CD4-positive, alpha-beta T cell (primary cell): ENCODE measurements at regions not wholly inside any gene's neighbourhood (a gene's known extent, or its start where the extent isn't known, plus 50 kb on each side); places are given as distances from the start of the nearest gene placed in this dataset.

Experiments
- ATAC-seq: fragments of 200-7000 bp; cut with Tn5 transposase; one replicate; pipeline ENCODE4 v1.10.0; 2022; ENCODE audit warnings: mild to moderate bottlenecking; ENCODE audit not compliant: poor library complexity
- CTCF ChIA-PET: fragments of 350-600 bp; sonication (Branson Sonifier 250); formaldehyde crosslinking; loops from one replicate; lab custom pipeline; 2021; ENCODE audit warnings: antibody characterized with exemption, inconsistent platforms; lab: Charles Lee
- POLR2A ChIA-PET: fragments of 350-600 bp; sonication (Branson Sonifier 250); formaldehyde crosslinking; loops from one replicate; lab custom pipeline; 2021; ENCODE audit warnings: antibody characterized with exemption, inconsistent platforms; lab: Charles Lee
- DNase-seq, 14 experiments: peaks; one replicate each; pipeline ENCODE4 v3.0.0-alpha.2; 2013 to 2020; ENCODE audit warnings: mixed read lengths in 2 of 14
- H3K27ac ChIP-seq, 2 donors: one replicate each; pipeline versions ENCODE4 v1.5.1 to v1.7.0; 2013; ENCODE audit warnings: low read length in 2 of 2, low read depth in 1 of 2, mild to moderate bottlenecking in 1 of 2
- H3K27me3 ChIP-seq, 2 experiments: 1 replicate in 1 of 2; 2 replicates in 1 of 2; pipeline versions ENCODE4 v1.6.1 to v1.7.0; 2013; ENCODE audit warnings: low read length in 2 of 2, control low read depth in 1 of 2, mild to moderate bottlenecking in 1 of 2, moderate library complexity in 1 of 2; ENCODE audit not compliant: insufficient read depth in 2 of 2, control insufficient read depth in 1 of 2
- H3K36me3 ChIP-seq: one replicate; pipeline ENCODE4 v1.6.1; 2013; ENCODE audit warnings: low read length, control low read depth; ENCODE audit not compliant: insufficient read depth
- H3K4me1 ChIP-seq: one replicate; pipeline ENCODE4 v1.6.1; 2013; ENCODE audit warnings: low read length, control low read depth; ENCODE audit not compliant: insufficient read depth
- H3K4me3 ChIP-seq: one replicate; pipeline ENCODE4 v1.5.1; 2013; ENCODE audit warnings: mild to moderate bottlenecking, low read length, moderate library complexity
- H3K9me3 ChIP-seq, 2 experiments: 1 replicate in 1 of 2; 2 replicates in 1 of 2; pipeline versions ENCODE4 v1.6.1 to v1.7.0; 2013; ENCODE audit warnings: low read length in 2 of 2, mild to moderate bottlenecking in 2 of 2, control low read depth in 1 of 2, moderate library complexity in 1 of 2; ENCODE audit not compliant: control insufficient read depth in 1 of 2, insufficient read depth in 1 of 2
- H3K27ac Mint-ChIP-seq: one replicate; pipeline ENCODE4 v1.8.0; 2020; ENCODE audit warnings: mixed read lengths
- H3K27me3 Mint-ChIP-seq: one replicate; pipeline ENCODE4 v1.8.0; 2021; ENCODE audit warnings: mixed read lengths
- H3K36me3 Mint-ChIP-seq: one replicate; pipeline ENCODE4 v1.8.0; 2021; ENCODE audit warnings: low read depth, mixed read lengths
- H3K4me1 Mint-ChIP-seq: one replicate; pipeline ENCODE4 v1.8.0; 2021; ENCODE audit warnings: low read depth, mixed read lengths
- H3K4me3 Mint-ChIP-seq: one replicate; pipeline ENCODE4 v1.8.0; 2020; ENCODE audit warnings: mild to moderate bottlenecking, mixed read lengths
- H3K9me3 Mint-ChIP-seq: one replicate; pipeline ENCODE4 v1.8.0; 2020; ENCODE audit warnings: mixed read lengths
- intact Hi-C, 2 experiments: fragments of 100-400 bp; cut with DNase I in 1 of 2; cut with micrococcal nuclease in 1 of 2; formaldehyde crosslinking; loops; one replicate each; pipeline versions ENCODE4 v1.15.1 to v1.9.0; 2023 to 2025; cut with DNase I, micrococcal nuclease
- TF ChIP-seq, protein P1 (sequence below): fragments of 200-600 bp; IDR thresholded peaks from one replicate; pipeline ENCODE4 v1.8.0; 2022; ENCODE audit warnings: antibody characterized with exemption, mild to moderate bottlenecking

DNA sequence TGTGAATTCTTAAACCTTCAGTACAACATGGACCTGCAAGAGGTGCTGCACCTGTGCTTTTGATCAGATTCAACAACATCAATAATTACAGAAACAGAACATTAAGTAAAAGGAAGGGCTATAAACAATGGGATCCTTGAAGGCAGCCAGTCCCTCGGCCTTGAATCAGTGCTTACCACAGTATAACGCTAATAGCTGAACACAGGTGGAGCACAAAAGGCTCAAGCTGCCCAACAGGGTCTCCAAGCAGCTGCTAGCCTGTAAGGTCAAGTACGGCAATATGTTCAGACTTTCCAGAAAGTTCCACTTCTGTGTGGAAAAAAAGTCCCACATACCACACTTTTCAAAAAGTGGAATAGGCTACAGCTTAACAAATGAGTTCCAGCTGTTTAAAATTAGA, 61.9 kb upstream of the ITGA1 start:
- Mint-ChIP-seq H3K27me3 (no peaks in the 10 kb centered on the region), H3K9me3 (peaks cover 7% of the 10 kb centered on the region), H3K4me3 (peak overlapping the region; percentile 85), H3K36me3 (peaks cover 4% of the 10 kb centered on the region), H3K27ac (peak overlapping the region; percentile 81), H3K4me1 (peaks cover 61% of the 10 kb centered on the region)
- DNase-seq (peak in 2 of 14 experiments; percentile 7 to 22), ATAC-seq (no peak)
- peaks cover 32% of the 10 kb centered on the region for H3K4me1 ChIP-seq
- POLR2A ChIA-PET: interaction anchor here (0.7 to 1.8 kb wide), 8 partner anchors 19 to 306 kb away, joined by 3 to 22 read pairs (median 4); no protein-coding TSS in a partner anchor
- intact Hi-C loops: loop anchor here in 1 of 2 experiments (1.0 to 5.0 kb wide), 2 partner anchors 44 to 61 kb away; partner anchors contain the start of genes ITGA1 and PELO
- H3K27ac ChIP-seq: peak overlapping the region; percentile 47 to 63
- H3K9me3 ChIP-seq: peaks cover 0 to 4% of the 10 kb centered on the region in 2 experiments
- peak overlapping the region; percentile 15 for H3K4me3 ChIP-seq
- H3K36me3 ChIP-seq: no peaks in the 10 kb centered on the region
- H3K27me3 ChIP-seq: no peaks in the 10 kb centered on the region
- CTCF ChIA-PET: interaction anchor here (1.0 kb wide), 1 partner anchor 18 kb away, joined by 3 read pairs; no protein-coding TSS in a partner anchor
- TF ChIP-seq, protein P1, sequence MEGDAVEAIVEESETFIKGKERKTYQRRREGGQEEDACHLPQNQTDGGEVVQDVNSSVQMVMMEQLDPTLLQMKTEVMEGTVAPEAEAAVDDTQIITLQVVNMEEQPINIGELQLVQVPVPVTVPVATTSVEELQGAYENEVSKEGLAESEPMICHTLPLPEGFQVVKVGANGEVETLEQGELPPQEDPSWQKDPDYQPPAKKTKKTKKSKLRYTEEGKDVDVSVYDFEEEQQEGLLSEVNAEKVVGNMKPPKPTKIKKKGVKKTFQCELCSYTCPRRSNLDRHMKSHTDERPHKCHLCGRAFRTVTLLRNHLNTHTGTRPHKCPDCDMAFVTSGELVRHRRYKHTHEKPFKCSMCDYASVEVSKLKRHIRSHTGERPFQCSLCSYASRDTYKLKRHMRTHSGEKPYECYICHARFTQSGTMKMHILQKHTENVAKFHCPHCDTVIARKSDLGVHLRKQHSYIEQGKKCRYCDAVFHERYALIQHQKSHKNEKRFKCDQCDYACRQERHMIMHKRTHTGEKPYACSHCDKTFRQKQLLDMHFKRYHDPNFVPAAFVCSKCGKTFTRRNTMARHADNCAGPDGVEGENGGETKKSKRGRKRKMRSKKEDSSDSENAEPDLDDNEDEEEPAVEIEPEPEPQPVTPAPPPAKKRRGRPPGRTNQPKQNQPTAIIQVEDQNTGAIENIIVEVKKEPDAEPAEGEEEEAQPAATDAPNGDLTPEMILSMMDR: no peak

DNA sequence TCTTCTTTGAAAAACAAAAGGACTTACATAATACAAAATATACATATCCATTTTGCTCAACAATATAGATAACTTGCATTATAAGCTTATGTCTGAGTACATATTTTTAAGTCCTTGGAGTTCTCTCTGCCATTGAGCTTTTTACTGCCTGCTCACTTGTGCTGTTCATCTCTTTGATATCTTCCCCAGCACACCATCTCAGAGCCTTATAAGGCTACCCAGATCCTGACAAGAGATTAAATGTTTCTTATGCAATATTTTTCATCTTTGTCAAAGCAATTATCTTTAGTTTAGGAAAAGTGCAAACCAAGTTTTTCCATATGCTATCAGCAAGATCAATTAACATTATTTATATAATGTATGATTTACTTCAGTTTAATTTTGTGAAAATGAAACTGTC, 60.7 kb upstream of the ITGA1 start:
- Histone ChIP-seq H3K27me3 (no peaks in the 10 kb centered on the region), H3K4me1 (peaks cover 32% of the 10 kb centered on the region), H3K9me3 (peaks cover 0 to 4% of the 10 kb centered on the region in 2 experiments), H3K4me3 (no peak overlapping the region), H3K27ac (no peak overlapping the region), H3K36me3 (no peaks in the 10 kb centered on the region)
- Mint-ChIP-seq H3K27me3 (no peaks in the 10 kb centered on the region), H3K27ac (peak overlapping the region; percentile 50), H3K4me3 (peak overlapping the region; percentile 32), H3K4me1 (peaks cover 61% of the 10 kb centered on the region), H3K9me3 (peaks cover 7% of the 10 kb centered on the region), H3K36me3 (peaks cover 4% of the 10 kb centered on the region)
- ChIA-PET POLR2A (interaction anchor here (1.0 to 1.4 kb wide), 3 partner anchors 17 to 62 kb away, joined by 3 read pairs; no protein-coding TSS in a partner anchor), CTCF (interaction anchor here (1.8 kb wide), 1 partner anchor 10 kb away, joined by 4 read pairs; no protein-coding TSS in a partner anchor)
- intact Hi-C loops: loop anchor here in 1 of 2 experiments (5.0 kb wide), 1 partner anchor 60 kb away; the partner anchor contains the start of genes ITGA1 and PELO
- ATAC-seq (no peak), DNase-seq (peak in 3 of 14 experiments; percentile 27 to 46 (median 34))
- TF ChIP-seq, protein P1: no peak

DNA sequence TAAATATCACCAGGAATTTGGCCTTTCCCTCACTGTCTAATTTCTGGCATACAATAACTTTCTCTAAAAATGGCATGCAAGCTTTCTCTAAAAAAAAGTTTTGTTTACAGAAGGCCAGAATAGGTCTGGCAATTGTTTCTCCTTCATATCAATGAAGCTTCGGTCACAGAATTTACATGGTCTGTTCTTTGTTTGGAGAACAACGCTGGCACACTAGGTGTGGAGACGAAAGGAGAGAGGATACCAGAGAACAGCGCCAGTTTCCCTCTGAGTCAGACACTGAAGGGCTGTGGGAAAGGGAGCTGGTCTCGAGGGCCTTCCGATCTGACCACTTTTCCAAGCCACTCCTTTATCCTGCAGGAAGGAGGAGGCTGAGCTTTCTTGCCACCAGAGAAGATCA, 60.1 kb upstream of the ITGA1 start:
- TF ChIP-seq, protein P1: no peak
- peaks cover 61% of the 10 kb centered on the region for H3K4me1 Mint-ChIP-seq
- Histone ChIP-seq H3K4me1 (peaks cover 32% of the 10 kb centered on the region), H3K4me3 (no peak overlapping the region), H3K27ac (no peak overlapping the region), H3K36me3 (no peaks in the 10 kb centered on the region), H3K27me3 (no peaks in the 10 kb centered on the region), H3K9me3 (peaks cover 0 to 4% of the 10 kb centered on the region in 2 experiments)
- ATAC-seq (no peak), DNase-seq (no peak)
- H3K4me3 Mint-ChIP-seq: no peak overlapping the region
- H3K27ac Mint-ChIP-seq: no peak overlapping the region
- no peaks in the 10 kb centered on the region for H3K27me3 Mint-ChIP-seq
- intact Hi-C loops: loop anchor here in 1 of 2 experiments (5.0 kb wide), 1 partner anchor 60 kb away; the partner anchor contains the start of genes ITGA1 and PELO
- ChIA-PET POLR2A (interaction anchor here (1.0 to 1.4 kb wide), 3 partner anchors 16 to 62 kb away, joined by 3 read pairs; no protein-coding TSS in a partner anchor), CTCF (interaction anchor here (1.8 kb wide), 1 partner anchor 10 kb away, joined by 4 read pairs; no protein-coding TSS in a partner anchor)
- peaks cover 4% of the 10 kb centered on the region for H3K36me3 Mint-ChIP-seq
- H3K9me3 Mint-ChIP-seq: peaks cover 7% of the 10 kb centered on the region
